Testis (tissue), 2 donors: ENCODE measurements at regions not wholly inside any gene's neighbourhood (a gene's known extent, or its start where the extent isn't known, plus 50 kb on each side); places are given as distances from the start of the nearest gene placed in this dataset.
"Not testable (repeated sequence)": the region's sequence is repeated elsewhere in the genome, so short reads cannot be mapped to it uniquely, and the experiment has no call there.

Experiments used
- DNase-seq: peaks from one replicate; pipeline ENCODE4 v3.0.0-alpha.2; 2019
- H3K27ac ChIP-seq, 2 donors: fragments of 200-600 bp; sonication (generic); one replicate each; pipeline ENCODE4 v1.5.1; 2019
- H3K27me3 ChIP-seq: fragments of 200-600 bp; sonication (generic); one replicate; pipeline ENCODE4 v1.5.1; 2019
- H3K36me3 ChIP-seq: fragments of 200-600 bp; sonication (generic); one replicate; pipeline ENCODE4 v1.5.1; 2017; ENCODE audit warnings: low read depth; ENCODE audit errors: missing control alignments
- H3K4me1 ChIP-seq: fragments of 200-600 bp; sonication (generic); one replicate; pipeline ENCODE4 v1.5.1; 2019
- H3K4me3 ChIP-seq, 2 donors: fragments of 200-600 bp; sonication (generic); one replicate each; pipeline ENCODE4 v1.5.1; 2017 to 2019
- H3K9me3 ChIP-seq: fragments of 200-600 bp; sonication (generic); one replicate; pipeline ENCODE4 v1.5.1; 2017
- POLR2A ChIP-seq: fragments of 450-650 bp; IDR thresholded peaks from one replicate; pipeline ENCODE4 v1.6.1; 2017; ENCODE audit warnings: antibody characterized with exemption, mild to moderate bottlenecking, moderate library complexity
- WGBS, 2 donors: methylation state at CpG; one replicate each; pipeline ENCODE4 v1.1.5; 2018; 5-methylcytosine and 5-hydroxymethylcytosine counted together
- intact Hi-C: fragments of 100-400 bp; cut with DNase I; formaldehyde crosslinking; loops from one replicate; pipeline ENCODE4 v1.15.1; 2023; ENCODE audit warnings: low total_unique reads
- small RNA-seq, 2 donors: library from RNA; depleted of rRNA; stranded (forward); fragments of <200 nt; gene quantifications; one replicate each; pipeline ENCODE3, GENCODE V24; 2016
- TF ChIP-seq, protein P1 (sequence below), 3 experiments: fragments of 450-650 bp in 2 of 3; fragments of 200-600 bp in 1 of 3; sonication (generic) in 1 of 3; IDR thresholded peaks; one replicate each; pipeline ENCODE4 v1.5.1; 2016 to 2019; ENCODE audit warnings: antibody characterized with exemption in 3 of 3, mild to moderate bottlenecking in 2 of 3, moderate library complexity in 1 of 3

- Histone ChIP-seq H3K27me3 (no peaks in the 10 kb centered on the region), H3K27ac (no peak overlapping the region), H3K9me3 (no peaks in the 10 kb centered on the region), H3K4me1 (no peaks in the 10 kb centered on the region), H3K36me3 (no peaks in the 10 kb centered on the region), H3K4me3 (no peak overlapping the region)
- intact Hi-C loops = no loop called here
- no peak for TF ChIP-seq POLR2A
- TF ChIP-seq, protein P1, sequence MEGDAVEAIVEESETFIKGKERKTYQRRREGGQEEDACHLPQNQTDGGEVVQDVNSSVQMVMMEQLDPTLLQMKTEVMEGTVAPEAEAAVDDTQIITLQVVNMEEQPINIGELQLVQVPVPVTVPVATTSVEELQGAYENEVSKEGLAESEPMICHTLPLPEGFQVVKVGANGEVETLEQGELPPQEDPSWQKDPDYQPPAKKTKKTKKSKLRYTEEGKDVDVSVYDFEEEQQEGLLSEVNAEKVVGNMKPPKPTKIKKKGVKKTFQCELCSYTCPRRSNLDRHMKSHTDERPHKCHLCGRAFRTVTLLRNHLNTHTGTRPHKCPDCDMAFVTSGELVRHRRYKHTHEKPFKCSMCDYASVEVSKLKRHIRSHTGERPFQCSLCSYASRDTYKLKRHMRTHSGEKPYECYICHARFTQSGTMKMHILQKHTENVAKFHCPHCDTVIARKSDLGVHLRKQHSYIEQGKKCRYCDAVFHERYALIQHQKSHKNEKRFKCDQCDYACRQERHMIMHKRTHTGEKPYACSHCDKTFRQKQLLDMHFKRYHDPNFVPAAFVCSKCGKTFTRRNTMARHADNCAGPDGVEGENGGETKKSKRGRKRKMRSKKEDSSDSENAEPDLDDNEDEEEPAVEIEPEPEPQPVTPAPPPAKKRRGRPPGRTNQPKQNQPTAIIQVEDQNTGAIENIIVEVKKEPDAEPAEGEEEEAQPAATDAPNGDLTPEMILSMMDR (IDR thresholded peaks at IDR 0.05) = no peak
- 38 to 66% methylated on average over 1 of the region's 1 CpG for WGBS, 2 donors
- no peak for DNase-seq
Observed at GRCh38 chr18:14189858-14190257, 57.6 kb upstream of the ZNF519 start.

GRCh38 chr18:14188751-14189406, 56.6 kb upstream of the ZNF519 start:
- WGBS, 2 donors = 83 to 87% methylated on average over 4 of the region's 4 CpGs
- H3K4me1 ChIP-seq, H3K27me3 ChIP-seq, intact Hi-C loops, DNase-seq, H3K27ac ChIP-seq, H3K4me3 ChIP-seq, H3K9me3 ChIP-seq, H3K36me3 ChIP-seq: not testable (repeated sequence)

Small RNAs in the stretch of these regions (small RNA-seq; reads per million reads assigned to genes)
- 0 reads per million in 2 donors for gene RNU6-316P
